ENCODE measurements at regions not wholly inside any gene's neighbourhood (a gene's known extent, or its start where the extent isn't known, plus 50 kb on each side); places are given as distances from the start of the nearest gene placed in this dataset.

- TF ChIP-seq SUZ12 (IDR thresholded peaks at IDR 0.05): no peak
- no peak for TF ChIP-seq FOXA1 (IDR thresholded peaks at IDR 0.05)
Measured at GRCh38 chr9:87099407-87099806, 152.1 kb upstream of the GAS1 start.
